ENCODE measurements at regions not wholly inside any gene's neighbourhood (a gene's known extent, or its start where the extent isn't known, plus 50 kb on each side); places are given as distances from the start of the nearest gene placed in this dataset.
A peak's percentile ranks its signal among the peaks of the same experiment; 100 is the strongest.
"Not testable (repeated sequence)": the region's sequence is repeated elsewhere in the genome, so short reads cannot be mapped to it uniquely, and the experiment has no call there.

DNA sequence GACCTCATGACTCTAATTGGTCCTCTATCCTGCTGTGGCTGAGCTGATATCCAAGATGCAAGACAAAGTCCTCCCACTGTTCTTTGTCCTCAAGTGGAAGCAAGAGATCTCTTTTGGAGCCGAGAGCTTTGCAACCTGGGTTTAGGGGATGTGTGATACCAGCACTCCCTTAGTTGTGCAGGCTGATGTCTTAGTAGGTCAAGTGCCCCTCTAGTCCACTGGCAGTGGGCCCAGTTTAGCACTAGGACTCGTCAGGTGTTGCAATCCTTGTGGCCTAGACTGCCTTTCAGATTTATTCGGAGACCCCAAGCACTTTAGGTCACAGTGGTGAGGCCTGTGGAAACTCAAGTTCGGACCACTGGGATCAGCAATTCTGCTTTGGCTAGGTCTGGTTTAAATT lies 64.0 kb downstream of the GPRASP3 start:
- Histone ChIP-seq H3K9ac (no peak overlapping the region), H4K20me1 (no peaks in the 10 kb centered on the region), H3K27me3 (no peaks in the 10 kb centered on the region), H3K36me3 (peaks cover 0 to 16% (median 3%) of the 10 kb centered on the region in 11 experiments; a peak in 12 of 22 replicates), H3K27ac (no peak overlapping the region), H3K4me2 (no peak overlapping the region), H3K9me3 (replicated peaks in 1 of 11) (peaks cover 9 to 22% (median 14%) of the 10 kb centered on the region in 11 experiments), H3K4me1 (no peaks in the 10 kb centered on the region), H3K4me3 (no peak overlapping the region)
- no peak for TF ChIP-seq Cebpa-rat (IDR thresholded peaks at IDR 0.05)

DNA sequence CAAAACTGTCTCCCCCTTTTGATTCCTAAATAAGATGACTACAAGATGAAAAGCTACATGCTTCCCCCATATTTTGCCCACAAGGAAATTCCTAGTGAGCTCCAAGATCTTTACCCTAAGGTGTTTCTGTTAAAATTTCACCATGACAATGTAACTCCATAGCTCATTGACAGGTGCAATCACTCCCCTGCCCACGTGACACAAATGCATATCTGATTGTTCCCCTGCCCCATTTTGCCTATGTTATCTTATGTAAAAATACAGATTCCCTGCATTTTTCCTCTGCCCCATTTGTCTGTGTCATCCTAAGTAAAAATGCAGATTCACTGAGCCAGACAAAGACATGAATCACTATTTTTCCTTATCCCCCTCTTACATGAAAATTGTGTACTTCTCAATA lies 66.7 kb downstream of the GPRASP3 start:
- Histone ChIP-seq H3K36me3 (peaks cover 0 to 16% (median 8%) of the 10 kb centered on the region in 11 experiments; a peak in 12 of 22 replicates), H3K4me1 (no peaks in the 10 kb centered on the region), H3K4me2 (no peak overlapping the region), H3K4me3 (no peak overlapping the region), H3K27ac (no peak overlapping the region), H4K20me1 (no peaks in the 10 kb centered on the region), H3K9me3 (replicated peaks in 1 of 11) (peaks cover 24 to 47% (median 38%) of the 10 kb centered on the region in 11 experiments), H3K9ac (no peak overlapping the region), H3K27me3 (no peaks in the 10 kb centered on the region)
- TF ChIP-seq Cebpa-rat (IDR thresholded peaks at IDR 0.05) = no peak

DNA sequence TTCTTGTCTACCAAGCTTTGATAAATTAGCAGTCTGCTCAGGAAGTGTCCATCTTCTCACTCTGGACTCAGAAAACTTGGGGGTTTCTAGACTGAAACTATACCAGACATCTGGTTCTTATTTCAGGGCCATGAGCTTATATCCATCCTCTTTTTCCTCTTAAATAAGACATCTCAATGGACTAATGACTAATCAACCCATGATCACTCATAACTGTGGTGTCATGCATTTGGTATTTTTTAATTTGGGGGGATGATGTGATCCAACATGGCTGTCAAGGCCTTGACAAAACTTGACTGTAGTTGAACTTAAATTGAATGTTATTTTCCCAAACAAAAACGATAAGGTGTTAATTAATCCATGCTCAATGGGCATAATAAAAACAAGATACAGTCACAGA lies 87.8 kb downstream of the GPRASP3 start:
- peaks cover 0 to under 1% (median 0%) of the 10 kb centered on the region in 11 experiments; a peak in 1 of 22 replicates for H3K9me3 ChIP-seq (replicated peaks in 1 of 11)
- H3K36me3 ChIP-seq = no peaks in the 10 kb centered on the region
- no peak overlapping the region for H3K4me3 ChIP-seq
- H3K27ac ChIP-seq = no peak overlapping the region
- no peak overlapping the region for H3K9ac ChIP-seq
- TF ChIP-seq Cebpa-rat (IDR thresholded peaks at IDR 0.05) = no peak
- no peaks in the 10 kb centered on the region for H3K4me1 ChIP-seq
- no peaks in the 10 kb centered on the region for H4K20me1 ChIP-seq
- no peak overlapping the region for H3K4me2 ChIP-seq
- no peaks in the 10 kb centered on the region for H3K27me3 ChIP-seq

DNA sequence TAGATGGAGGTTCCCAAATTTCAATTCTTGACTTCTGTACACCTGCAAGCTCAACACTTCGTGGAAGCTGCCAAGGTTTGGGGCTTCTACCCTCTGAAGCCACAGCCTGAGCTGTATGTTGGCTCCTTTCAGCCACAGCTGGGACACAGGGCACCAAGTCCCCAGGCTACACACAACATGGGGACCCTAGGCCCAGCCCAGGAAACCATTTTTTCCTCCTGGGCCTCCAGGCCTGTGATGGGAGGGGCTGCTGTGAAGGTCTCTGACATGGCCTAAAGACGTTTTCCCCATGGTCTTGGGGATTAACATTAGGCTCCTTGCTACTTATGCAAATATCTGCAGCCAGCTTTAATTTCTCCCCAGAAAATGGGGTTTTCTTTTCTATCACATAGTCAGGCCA lies 97.7 kb downstream of the GPRASP3 start:
- not testable (repeated sequence) for H3K9ac ChIP-seq, H4K20me1 ChIP-seq, H3K4me2 ChIP-seq, H3K4me3 ChIP-seq, H3K27me3 ChIP-seq, H3K27ac ChIP-seq, H3K4me1 ChIP-seq
- peaks cover 32 to 49% (median 37%) of the 10 kb centered on the region in 11 experiments for H3K9me3 ChIP-seq (replicated peaks in 1 of 11)
- H3K36me3 ChIP-seq = peaks cover 0 to 33% (median 11%) of the 10 kb centered on the region in 11 experiments; a peak in 14 of 22 replicates

GRCh38 chrX:102832661-102833060 lies 104.4 kb upstream of the RAB40AL start:
- no peak overlapping the region for H3K4me3 ChIP-seq
- TF ChIP-seq Cebpa-rat (IDR thresholded peaks at IDR 0.05) = no peak
- H4K20me1 ChIP-seq = no peaks in the 10 kb centered on the region
- no peak overlapping the region for H3K9ac ChIP-seq
- H3K27me3 ChIP-seq = no peaks in the 10 kb centered on the region
- H3K4me1 ChIP-seq = no peaks in the 10 kb centered on the region; a peak in 1 of 20 replicates
- peaks cover 0 to 14% (median 0%) of the 10 kb centered on the region in 11 experiments; a peak in 3 of 22 replicates for H3K36me3 ChIP-seq
- peak overlapping the region in 1 of 11 experiments; percentile 17; a peak in 2 of 22 replicates for H3K27ac ChIP-seq
- no peak overlapping the region for H3K4me2 ChIP-seq
- no peaks in the 10 kb centered on the region for H3K9me3 ChIP-seq (replicated peaks in 1 of 11)

DNA sequence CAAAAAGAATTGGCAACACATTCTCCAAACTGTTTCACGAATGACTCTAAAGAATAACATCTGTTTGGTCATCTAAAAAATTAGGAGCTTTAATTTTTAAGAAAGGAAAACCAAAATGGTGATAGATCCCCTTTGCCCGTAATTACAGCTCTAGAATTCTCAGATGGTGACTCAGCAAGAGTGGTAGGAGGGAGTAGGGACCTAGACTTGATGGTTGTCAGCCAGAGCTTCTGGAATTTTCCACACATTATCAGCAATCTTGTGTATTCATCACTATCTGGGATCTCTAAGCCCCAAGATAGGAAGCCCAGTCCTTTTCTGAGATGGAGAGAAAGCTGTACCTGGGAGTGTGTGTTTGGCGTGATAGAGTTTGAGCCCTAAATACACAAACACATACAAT lies 103.9 kb upstream of the RAB40AL start:
- Histone ChIP-seq H3K9me3 (replicated peaks in 1 of 11) (no peaks in the 10 kb centered on the region), H3K36me3 (peaks cover 0 to 14% (median 0%) of the 10 kb centered on the region in 11 experiments; a peak in 3 of 22 replicates), H4K20me1 (no peaks in the 10 kb centered on the region), H3K4me1 (no peaks in the 10 kb centered on the region; a peak in 1 of 20 replicates), H3K27me3 (no peaks in the 10 kb centered on the region), H3K4me3 (no peak overlapping the region), H3K4me2 (no peak overlapping the region), H3K9ac (no peak overlapping the region), H3K27ac (no peak overlapping the region; a peak in 1 of 22 replicates)
- TF ChIP-seq Cebpa-rat (IDR thresholded peaks at IDR 0.05) = no peak

DNA sequence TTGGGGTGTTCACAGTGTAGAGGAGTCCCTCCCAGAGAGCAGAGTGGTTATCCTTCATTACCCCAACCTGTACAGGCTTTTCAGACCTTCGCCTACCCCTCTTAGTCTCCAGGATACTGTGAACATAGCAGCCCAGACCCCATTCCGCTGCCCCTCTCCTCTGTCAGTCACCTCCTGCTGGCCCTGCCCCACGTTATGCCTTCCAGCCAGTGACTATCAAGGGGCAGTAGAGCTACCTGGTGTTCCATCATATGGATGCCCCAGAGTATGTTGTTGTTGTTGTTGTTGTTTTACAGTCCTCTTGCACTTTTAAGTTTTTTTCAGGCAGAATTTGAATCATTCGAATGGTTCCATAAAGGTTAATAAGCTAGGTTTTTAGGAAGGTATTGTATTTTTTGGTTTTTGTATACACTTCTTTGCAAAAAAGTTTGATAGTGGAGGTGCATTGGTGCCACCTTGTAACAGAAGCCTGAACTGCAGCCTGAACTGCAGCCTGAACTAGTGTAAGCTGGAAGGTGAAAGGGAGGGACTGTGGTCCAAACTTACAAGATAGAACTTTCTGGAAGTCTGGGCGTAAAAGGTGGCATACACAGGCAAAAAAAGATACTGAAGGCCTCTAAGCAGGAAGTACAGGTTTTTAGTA lies 101.4 kb upstream of the RAB40AL start:
- Histone ChIP-seq H3K4me3 (no peak overlapping the region), H3K27me3 (no peaks in the 10 kb centered on the region), H3K27ac (no peak overlapping the region), H3K9me3 (replicated peaks in 1 of 11) (no peaks in the 10 kb centered on the region), H3K4me1 (peaks cover 0 to 1% (median 0%) of the 10 kb centered on the region in 10 experiments; a peak in 6 of 20 replicates), H3K36me3 (0 out of 22 replicates have a peak, but pooled peaks cover 0 to 8% (median 0%) of the 10 kb centered on the region in 11 experiments), H4K20me1 (no peaks in the 10 kb centered on the region), H3K4me2 (no peak overlapping the region), H3K9ac (no peak overlapping the region)
- TF ChIP-seq Cebpa-rat (IDR thresholded peaks at IDR 0.05) = no peak

DNA sequence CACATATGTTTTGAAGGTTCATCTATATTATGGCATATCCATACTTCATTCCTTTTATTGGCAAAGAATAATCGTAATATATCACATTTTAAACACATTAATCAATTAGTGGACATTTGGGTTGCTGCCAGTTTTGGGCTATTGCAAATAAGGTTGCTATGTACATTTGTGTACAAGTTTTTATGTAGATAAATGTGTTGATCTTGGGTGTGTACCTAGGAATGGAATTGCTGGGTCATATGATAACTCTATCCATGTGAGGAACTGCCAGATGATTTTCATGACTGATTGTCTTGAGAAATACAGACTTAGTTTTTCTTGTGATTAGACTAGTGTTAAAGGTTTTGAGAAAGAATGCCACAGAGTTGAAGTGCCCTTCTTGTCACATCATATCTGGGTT lies 99.2 kb upstream of the RAB40AL start:
- TF ChIP-seq Cebpa-rat (IDR thresholded peaks at IDR 0.05) = no peak
- no peaks in the 10 kb centered on the region for H3K9me3 ChIP-seq (replicated peaks in 1 of 11)

GRCh38 chrX:102840871-102841705 lies 96.0 kb upstream of the RAB40AL start:
- Histone ChIP-seq H3K4me2 (peak overlapping the region in 3 of 11 experiments; percentile 23 to 62 (median 60); a peak in 5 of 22 replicates), H3K27ac (0 out of 22 replicates have a peak overlapping the region, but pooled peaks of 1 of the 11 experiments have one; percentile 20), H3K9ac (no peak overlapping the region), H3K9me3 (replicated peaks in 1 of 11) (no peaks in the 10 kb centered on the region), H3K36me3 (peaks cover 0 to 19% (median 0%) of the 10 kb centered on the region in 11 experiments; a peak in 1 of 22 replicates), H3K27me3 (no peaks in the 10 kb centered on the region), H3K4me1 (peaks cover 0 to 9% (median 0%) of the 10 kb centered on the region in 10 experiments; a peak in 6 of 20 replicates), H3K4me3 (no peak overlapping the region), H4K20me1 (no peaks in the 10 kb centered on the region)
- TF ChIP-seq Cebpa-rat (IDR thresholded peaks at IDR 0.05) = no peak

More for the DNA sequence above, 99.2 kb upstream of the RAB40AL start:
- Histone ChIP-seq H3K4me1 (peaks cover 0 to 9% (median 0%) of the 10 kb centered on the region in 10 experiments; a peak in 6 of 20 replicates), H3K9ac (no peak overlapping the region), H3K4me2 (no peak overlapping the region), H3K27ac (no peak overlapping the region), H4K20me1 (no peaks in the 10 kb centered on the region), H3K27me3 (no peaks in the 10 kb centered on the region), H3K36me3 (0 out of 22 replicates have a peak, but pooled peaks cover 0 to 8% (median 0%) of the 10 kb centered on the region in 11 experiments), H3K4me3 (no peak overlapping the region)
